Hepatocyte (in vitro differentiated cells): ENCODE measurements at regions not wholly inside any gene's neighbourhood (a gene's known extent, or its start where the extent isn't known, plus 50 kb on each side); places are given as distances from the start of the nearest gene placed in this dataset.

ENCODE experiments used
- DNase-seq: peaks from one replicate; pipeline ENCODE4 v3.0.0-alpha.2; 2016; ENCODE audit warnings: low spot score
- H2AFZ ChIP-seq: fragments of 200-600 bp; sonication (generic); 2 replicates; pipeline ENCODE4 v1.6.0; 2016; ENCODE audit warnings: antibody characterized with exemption, mild to moderate bottlenecking
- H3K27ac ChIP-seq: fragments of 200-600 bp; sonication (generic); 2 replicates; pipeline ENCODE4 v1.5.1; 2016; ENCODE audit warnings: mild to moderate bottlenecking
- H3K27me3 ChIP-seq: fragments of 200-600 bp; sonication (generic); 2 replicates; pipeline ENCODE4 v1.6.1; 2016
- H3K36me3 ChIP-seq: fragments of 200-600 bp; sonication (generic); replicated peaks from 2 replicates; pipeline ENCODE4 v1.5.1; 2016; ENCODE audit warnings: low read depth; ENCODE audit not compliant: insufficient read depth
- H3K4me1 ChIP-seq: fragments of 200-600 bp; sonication (generic); 2 replicates; pipeline ENCODE4 v1.5.1; 2016; ENCODE audit warnings: mild to moderate bottlenecking, moderate library complexity; ENCODE audit not compliant: insufficient read depth
- H3K4me2 ChIP-seq: fragments of 200-600 bp; sonication (generic); 2 replicates; pipeline ENCODE4 v1.6.0; 2016
- H3K4me3 ChIP-seq: fragments of 200-600 bp; sonication (generic); 2 replicates; pipeline ENCODE4 v1.5.1; 2016; ENCODE audit warnings: mild to moderate bottlenecking
- H3K79me2 ChIP-seq: fragments of 200-600 bp; sonication (generic); 2 replicates; pipeline ENCODE4 v1.6.0; 2017; ENCODE audit warnings: mild to moderate bottlenecking
- H3K9me2 ChIP-seq: fragments of 200-600 bp; sonication (generic); replicated peaks from 2 replicates; pipeline ENCODE4 v1.6.0; 2017; ENCODE audit warnings: mild to moderate bottlenecking; ENCODE audit not compliant: insufficient read depth
- H3K9me3 ChIP-seq: fragments of 200-600 bp; sonication (generic); 2 replicates; pipeline ENCODE4 v1.5.1; 2016; ENCODE audit warnings: low read depth, mild to moderate bottlenecking
- H4K20me1 ChIP-seq: fragments of 200-600 bp; sonication (generic); 2 replicates; pipeline ENCODE4 v1.6.0; 2016; ENCODE audit warnings: mild to moderate bottlenecking; ENCODE audit not compliant: insufficient read depth, poor library complexity, severe bottlenecking
- EZH2 ChIP-seq: fragments of 200-600 bp; sonication (generic); IDR thresholded peaks from 2 replicates; pipeline ENCODE4 v1.6.1; 2016; ENCODE audit warnings: antibody characterized with exemption, mild to moderate bottlenecking, borderline replicate concordance
- EZH2phosphoT487 ChIP-seq: fragments of 200-600 bp; sonication (generic); IDR thresholded peaks from one replicate; pipeline ENCODE4 v1.6.1; 2018; ENCODE audit warnings: antibody characterized with exemption, mild to moderate bottlenecking, low read depth, moderate library complexity; ENCODE audit not compliant: unreplicated experiment, severe bottlenecking
- WGBS: methylation state at CpG from one replicate; pipeline ENCODE4 v1.1.6; 2016; ENCODE audit warnings: low lambda C conversion rate; ENCODE audit errors: missing lambda C conversion rate; 5-methylcytosine and 5-hydroxymethylcytosine counted together
- TF ChIP-seq, protein P1 (sequence below): fragments of 200-600 bp; sonication (generic); IDR thresholded peaks from 2 replicates; pipeline ENCODE4 v1.5.1; 2016; ENCODE audit warnings: antibody characterized with exemption, mild to moderate bottlenecking; ENCODE audit not compliant: poor library complexity

DNA sequence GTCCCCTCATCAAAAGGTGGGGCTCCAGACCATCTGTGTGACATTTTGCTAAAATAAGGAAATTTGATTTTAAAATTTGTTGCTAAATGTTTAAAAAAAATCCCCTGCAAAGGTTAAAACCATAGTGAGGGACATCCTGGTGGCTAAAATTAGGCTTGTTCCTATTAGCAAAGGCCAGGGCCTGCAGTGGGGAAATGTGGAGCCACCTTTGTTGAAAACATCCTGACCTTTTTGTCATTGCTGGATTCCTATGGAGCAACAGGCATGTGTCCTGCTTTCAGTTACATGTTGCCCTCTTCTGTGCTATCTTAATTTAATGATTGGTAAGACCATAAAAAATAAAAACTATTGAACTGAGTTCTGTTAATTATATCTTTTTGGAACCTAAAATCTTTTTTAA, 524.3 kb downstream of the KCTD12 start:
- Histone ChIP-seq H3K4me1 (no peaks in the 10 kb centered on the region), H3K79me2 (no peaks in the 10 kb centered on the region), H3K9me2 (no peaks in the 10 kb centered on the region), H2AFZ (no peak overlapping the region), H4K20me1 (no peaks in the 10 kb centered on the region), H3K27me3 (no peaks in the 10 kb centered on the region), H3K4me3 (no peak overlapping the region), H3K36me3 (no peaks in the 10 kb centered on the region), H3K9me3 (no peaks in the 10 kb centered on the region), H3K27ac (no peak overlapping the region), H3K4me2 (no peak overlapping the region)
- TF ChIP-seq EZH2phosphoT487 (no peak), EZH2 (no peak)
- TF ChIP-seq, protein P1, sequence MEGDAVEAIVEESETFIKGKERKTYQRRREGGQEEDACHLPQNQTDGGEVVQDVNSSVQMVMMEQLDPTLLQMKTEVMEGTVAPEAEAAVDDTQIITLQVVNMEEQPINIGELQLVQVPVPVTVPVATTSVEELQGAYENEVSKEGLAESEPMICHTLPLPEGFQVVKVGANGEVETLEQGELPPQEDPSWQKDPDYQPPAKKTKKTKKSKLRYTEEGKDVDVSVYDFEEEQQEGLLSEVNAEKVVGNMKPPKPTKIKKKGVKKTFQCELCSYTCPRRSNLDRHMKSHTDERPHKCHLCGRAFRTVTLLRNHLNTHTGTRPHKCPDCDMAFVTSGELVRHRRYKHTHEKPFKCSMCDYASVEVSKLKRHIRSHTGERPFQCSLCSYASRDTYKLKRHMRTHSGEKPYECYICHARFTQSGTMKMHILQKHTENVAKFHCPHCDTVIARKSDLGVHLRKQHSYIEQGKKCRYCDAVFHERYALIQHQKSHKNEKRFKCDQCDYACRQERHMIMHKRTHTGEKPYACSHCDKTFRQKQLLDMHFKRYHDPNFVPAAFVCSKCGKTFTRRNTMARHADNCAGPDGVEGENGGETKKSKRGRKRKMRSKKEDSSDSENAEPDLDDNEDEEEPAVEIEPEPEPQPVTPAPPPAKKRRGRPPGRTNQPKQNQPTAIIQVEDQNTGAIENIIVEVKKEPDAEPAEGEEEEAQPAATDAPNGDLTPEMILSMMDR = no peak
- DNase-seq = no peak

- Histone ChIP-seq H2AFZ (no peak overlapping the region), H3K27ac (no peak overlapping the region), H3K4me3 (no peak overlapping the region), H3K79me2 (no peaks in the 10 kb centered on the region), H3K9me2 (no peaks in the 10 kb centered on the region), H3K4me2 (no peak overlapping the region), H3K36me3 (no peaks in the 10 kb centered on the region), H3K27me3 (no peaks in the 10 kb centered on the region), H3K4me1 (no peaks in the 10 kb centered on the region), H3K9me3 (no peaks in the 10 kb centered on the region), H4K20me1 (no peaks in the 10 kb centered on the region)
- TF ChIP-seq EZH2 (no peak), EZH2phosphoT487 (no peak)
- TF ChIP-seq, protein P1 = no peak
- DNase-seq = no peak
- 68% methylated on average over 5 of the region's 5 CpGs for WGBS
These were observed 534.5 kb downstream of the KCTD12 start for GRCh38 chr13:76351541-76352229.

GRCh38 chr13:76350399-76350798, 535.8 kb downstream of the KCTD12 start:
- no peak overlapping the region for H3K4me2 ChIP-seq
- peak; percentile 20 for DNase-seq

More at GRCh38 chr13:76350399-76350798, 535.8 kb downstream of the KCTD12 start:
- Histone ChIP-seq H3K27me3 (no peaks in the 10 kb centered on the region), H3K9me2 (no peaks in the 10 kb centered on the region), H3K79me2 (no peaks in the 10 kb centered on the region), H4K20me1 (no peaks in the 10 kb centered on the region), H3K4me3 (no peak overlapping the region), H3K4me1 (no peaks in the 10 kb centered on the region), H3K27ac (no peak overlapping the region), H2AFZ (no peak overlapping the region), H3K9me3 (no peaks in the 10 kb centered on the region), H3K36me3 (no peaks in the 10 kb centered on the region)
- 26% methylated on average over 1 of the region's 1 CpG for WGBS
- TF ChIP-seq EZH2 (no peak), EZH2phosphoT487 (peak; percentile 57)
- TF ChIP-seq, protein P1 = no peak
